GM23248 (cell line): ENCODE measurements at regions not wholly inside any gene's neighbourhood (a gene's known extent, or its start where the extent isn't known, plus 50 kb on each side); places are given as distances from the start of the nearest gene placed in this dataset.

Experiments
- EZH2 ChIP-seq: fragments of 200-600 bp; sonication (generic); IDR thresholded peaks from 2 replicates; pipeline ENCODE4 v1.6.1; 2018; ENCODE audit warnings: antibody characterized with exemption, mild to moderate bottlenecking; ENCODE audit not compliant: insufficient read depth, poor library complexity, severe bottlenecking
- EZH2phosphoT487 ChIP-seq: fragments of 200-600 bp; sonication (generic); IDR thresholded peaks from 2 replicates; pipeline ENCODE4 v1.6.1; 2018; ENCODE audit warnings: antibody characterized with exemption, moderate library complexity, mild to moderate bottlenecking, low read depth; ENCODE audit not compliant: insufficient read depth

DNA sequence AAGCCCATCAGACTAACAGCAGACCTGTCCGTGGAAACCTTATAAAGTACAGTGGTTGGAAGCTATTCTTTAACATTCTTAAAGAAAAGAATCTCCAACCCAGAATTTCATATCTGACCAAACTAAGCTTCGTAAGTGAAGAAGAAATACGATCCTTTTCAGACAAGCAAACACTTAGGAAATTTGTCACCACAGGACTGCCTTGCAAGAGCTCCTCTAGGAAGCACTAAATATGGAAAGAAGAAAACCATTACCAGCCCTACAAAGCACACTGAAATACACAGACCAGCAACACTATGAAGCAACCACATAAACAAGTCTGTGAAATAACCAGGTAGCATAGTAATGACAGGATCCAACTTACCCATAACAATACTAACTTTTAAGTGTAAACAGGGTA lies 177.7 kb upstream of the PRSS1 start:
- TF ChIP-seq EZH2phosphoT487 = no peak
- no peak for TF ChIP-seq EZH2
